Left lung (tissue), 4 donors: ENCODE measurements at regions not wholly inside any gene's neighbourhood (a gene's known extent, or its start where the extent isn't known, plus 50 kb on each side); places are given as distances from the start of the nearest gene placed in this dataset.
"Not testable (repeated sequence)": the region's sequence is repeated elsewhere in the genome, so short reads cannot be mapped to it uniquely, and the experiment has no call there.

ENCODE experiments used
- ATAC-seq: fragments of 200-7000 bp; cut with Tn5 transposase; one replicate; pipeline ENCODE4 v1.9.1; 2020; ENCODE audit warnings: moderate library complexity
- DNase-seq, 4 donors: peaks; one replicate each; pipeline ENCODE4 v3.0.0-alpha.2; 2013 to 2020
- H3K27ac ChIP-seq, 2 donors: fragments of 200-600 bp; sonication (generic) in 1 of 2; one replicate each; pipeline versions ENCODE4 v1.5.0 to v1.8.0; 2020 to 2021
- H3K27me3 ChIP-seq, 2 donors: fragments of 200-600 bp; sonication (generic) in 1 of 2; one replicate each; pipeline versions ENCODE4 v1.5.0 to v1.8.0; 2020 to 2021
- H3K36me3 ChIP-seq, 2 donors: fragments of 200-600 bp; sonication (generic) in 1 of 2; one replicate each; pipeline versions ENCODE4 v1.5.0 to v1.8.0; 2020 to 2021
- H3K4me1 ChIP-seq, 2 donors: fragments of 200-600 bp; one replicate each; pipeline ENCODE4 v1.8.0; 2021
- H3K4me3 ChIP-seq, 2 donors: fragments of 200-600 bp; sonication (generic) in 1 of 2; one replicate each; pipeline versions ENCODE4 v1.5.0 to v1.8.0; 2020 to 2021; ENCODE audit warnings: mild to moderate bottlenecking in 1 of 2
- H3K9me3 ChIP-seq, 2 donors: fragments of 200-600 bp; sonication (generic) in 1 of 2; one replicate each; pipeline versions ENCODE4 v1.5.0 to v1.8.0; 2020 to 2021
- CTCF ChIP-seq, 2 donors: fragments of 200-600 bp; sonication (generic) in 1 of 2; IDR thresholded peaks; one replicate each; pipeline versions ENCODE4 v1.5.0 to v1.8.0; 2021; ENCODE audit warnings: antibody characterized with exemption in 2 of 2
- intact Hi-C, 2 donors: fragments of 100-400 bp; cut with DNase I; formaldehyde crosslinking; loops; one replicate each; pipeline versions ENCODE4 v1.11.2 to v1.14.2; 2022
- donor health status: DM: no; HTN: yes; CAD: no.
- donor health status: DM: no; HTN: no; CAD: no.

- Histone ChIP-seq H3K4me3 (no peak overlapping the region), H3K27me3 (no peaks in the 10 kb centered on the region), H3K9me3 (peaks cover 0 to 10% of the 10 kb centered on the region in 2 donors), H3K27ac (no peak overlapping the region), H3K4me1 (no peaks in the 10 kb centered on the region), H3K36me3 (no peaks in the 10 kb centered on the region)
- no peak for TF ChIP-seq CTCF (IDR thresholded peaks at IDR 0.05)
- intact Hi-C loops: no loop called here
- ATAC-seq: no peak
- no peak for DNase-seq
These were observed 1476.9 kb downstream of the OTOL1 start for GRCh38 chr3:162973428-162973917.

- H3K9me3 ChIP-seq: no peaks in the 10 kb centered on the region
- no peaks in the 10 kb centered on the region for H3K4me1 ChIP-seq
- TF ChIP-seq CTCF (IDR thresholded peaks at IDR 0.05): no peak
- DNase-seq (no peak), ATAC-seq (no peak)
- intact Hi-C loops: no loop called here
- no peak overlapping the region for H3K4me3 ChIP-seq
- H3K27ac ChIP-seq: no peak overlapping the region
- H3K27me3 ChIP-seq: no peaks in the 10 kb centered on the region
- no peaks in the 10 kb centered on the region for H3K36me3 ChIP-seq
These were observed 1481.5 kb downstream of the OTOL1 start for GRCh38 chr3:162978136-162978535.

- Histone ChIP-seq H3K27me3 (no peaks in the 10 kb centered on the region), H3K36me3 (no peaks in the 10 kb centered on the region), H3K27ac (no peak overlapping the region), H3K9me3 (peaks cover 0 to 22% of the 10 kb centered on the region in 2 donors), H3K4me3 (no peak overlapping the region), H3K4me1 (no peaks in the 10 kb centered on the region)
- ATAC-seq (no peak), DNase-seq (no peak)
- TF ChIP-seq CTCF (IDR thresholded peaks at IDR 0.05): no peak
- intact Hi-C loops: no loop called here
These were observed 1488.1 kb downstream of the OTOL1 start for GRCh38 chr3:162984746-162985145.

GRCh38 chr3:162987085-162987794, 1490.6 kb downstream of the OTOL1 start:
- ATAC-seq, intact Hi-C loops, H3K4me1 ChIP-seq, H3K27me3 ChIP-seq, H3K4me3 ChIP-seq, H3K27ac ChIP-seq, H3K36me3 ChIP-seq: not testable (repeated sequence)
- peak in 1 of 4 donors; percentile 56 for DNase-seq
- peaks cover 0 to 22% of the 10 kb centered on the region in 2 donors for H3K9me3 ChIP-seq

- intact Hi-C loops: no loop called here
- Histone ChIP-seq H3K4me3 (no peak overlapping the region), H3K27me3 (no peaks in the 10 kb centered on the region), H3K27ac (no peak overlapping the region), H3K4me1 (no peaks in the 10 kb centered on the region), H3K9me3 (peaks cover 0 to 26% of the 10 kb centered on the region in 2 donors), H3K36me3 (no peaks in the 10 kb centered on the region)
- no peak for TF ChIP-seq CTCF (IDR thresholded peaks at IDR 0.05)
- DNase-seq (no peak), ATAC-seq (no peak)
These were observed 1496.1 kb downstream of the OTOL1 start for GRCh38 chr3:162992741-162993140.

GRCh38 chr3:162994165-162994564, 1497.6 kb downstream of the OTOL1 start:
- H3K9me3 ChIP-seq: peaks cover 0 to 22% of the 10 kb centered on the region in 2 donors
- H3K27ac ChIP-seq: no peak overlapping the region
- H3K36me3 ChIP-seq: no peaks in the 10 kb centered on the region
- intact Hi-C loops: no loop called here
- DNase-seq: no peak
- no peak for TF ChIP-seq CTCF (IDR thresholded peaks at IDR 0.05)
- ATAC-seq: no peak
- no peaks in the 10 kb centered on the region for H3K27me3 ChIP-seq
- no peaks in the 10 kb centered on the region for H3K4me1 ChIP-seq
- no peak overlapping the region for H3K4me3 ChIP-seq
